Thymus (tissue), 11 donors: ENCODE measurements at regions not wholly inside any gene's neighbourhood (a gene's known extent, or its start where the extent isn't known, plus 50 kb on each side); places are given as distances from the start of the nearest gene placed in this dataset.
"Not testable (repeated sequence)": the region's sequence is repeated elsewhere in the genome, so short reads cannot be mapped to it uniquely, and the experiment has no call there.

Experiments
- DNase-seq, 9 donors: peaks; one replicate each; pipeline ENCODE4 v3.0.0-alpha.2; 2013; ENCODE audit warnings: low spot score in 9 of 9, low read depth in 6 of 9, missing footprints in 1 of 9
- H3K27ac ChIP-seq, 2 donors: one replicate each; pipeline ENCODE4 v1.5.1; 2013; ENCODE audit warnings: control low read depth in 1 of 2, low read depth in 1 of 2, low read length in 1 of 2, mild to moderate bottlenecking in 1 of 2, moderate library complexity in 1 of 2
- H3K27me3 ChIP-seq, 2 donors: one replicate each; pipeline ENCODE4 v1.5.1; 2013; ENCODE audit warnings: low read length in 1 of 2; ENCODE audit not compliant: control insufficient read depth in 2 of 2, insufficient read depth in 1 of 2
- H3K36me3 ChIP-seq, 2 donors: one replicate each; pipeline ENCODE4 v1.5.1; 2013; ENCODE audit warnings: low read length in 1 of 2, mild to moderate bottlenecking in 1 of 2, moderate library complexity in 1 of 2; ENCODE audit not compliant: control insufficient read depth in 2 of 2, insufficient read depth in 2 of 2
- H3K4me1 ChIP-seq, 2 donors: one replicate each; pipeline ENCODE4 v1.5.1; 2013; ENCODE audit warnings: low read length in 2 of 2; ENCODE audit not compliant: control insufficient read depth in 2 of 2, insufficient read depth in 2 of 2
- H3K4me3 ChIP-seq, 2 donors: one replicate each; pipeline ENCODE4 v1.5.1; 2013; ENCODE audit warnings: low read length in 2 of 2, control low read depth in 1 of 2, mild to moderate bottlenecking in 1 of 2
- H3K9me3 ChIP-seq, 2 donors: one replicate each; pipeline ENCODE4 v1.5.1; 2013; ENCODE audit warnings: low read length in 1 of 2, mild to moderate bottlenecking in 1 of 2; ENCODE audit not compliant: control insufficient read depth in 2 of 2, insufficient read depth in 1 of 2
- WGBS: extraction: QIAGEN DNeasy Blood & Tissue Kit; methylation state at CpG from one replicate; pipeline ENCODE4 v1.1.7; 2013; 5-methylcytosine and 5-hydroxymethylcytosine counted together
- donor health status: healthy.

DNA sequence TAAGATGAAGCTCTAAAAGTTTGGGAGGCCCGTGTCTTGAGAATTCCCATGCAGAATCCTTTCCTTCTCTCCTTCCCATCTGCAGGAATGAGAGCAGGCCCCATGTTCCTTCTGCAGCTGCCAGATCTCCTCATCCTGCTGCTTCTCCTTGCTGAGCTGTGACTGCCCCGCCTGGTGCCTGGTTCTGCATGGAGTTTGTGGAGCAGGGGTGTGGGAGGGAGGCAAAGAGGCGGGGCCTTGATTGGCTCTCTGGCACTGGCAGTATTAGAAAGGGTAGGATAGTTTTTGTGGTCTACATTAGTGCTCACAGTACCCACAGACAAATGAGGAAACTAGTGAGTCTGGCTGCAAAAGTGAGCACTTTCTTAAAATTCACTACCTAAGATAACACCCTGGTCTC lies 91.1 kb upstream of the CLPB start:
- 93% methylated on average over 3 of the region's 3 CpGs for WGBS
- Histone ChIP-seq H3K36me3 (no peaks in the 10 kb centered on the region), H3K9me3 (no peaks in the 10 kb centered on the region), H3K4me3 (no peak overlapping the region), H3K4me1 (no peaks in the 10 kb centered on the region), H3K27me3 (no peaks in the 10 kb centered on the region), H3K27ac (no peak overlapping the region)
- no peak for DNase-seq

DNA sequence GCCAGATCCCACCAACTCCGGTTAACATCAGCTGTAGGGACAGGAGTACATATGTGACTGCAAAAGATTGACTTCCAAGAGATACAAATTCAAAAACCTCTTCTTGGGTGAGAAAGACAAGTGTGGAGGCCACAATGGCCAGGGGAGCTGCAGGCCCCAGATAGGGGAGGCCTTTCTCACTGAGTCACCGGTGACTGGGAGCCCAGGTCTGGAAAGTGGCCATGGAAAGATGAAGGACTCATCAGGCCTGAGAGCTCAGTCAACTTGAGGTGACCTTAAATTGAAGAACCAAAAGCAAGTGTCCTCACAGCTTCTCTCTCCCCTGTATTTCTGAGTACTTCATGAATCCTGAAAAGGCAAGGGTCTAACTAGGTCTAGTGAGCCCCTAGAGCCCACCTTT lies 90.4 kb upstream of the CLPB start:
- no peaks in the 10 kb centered on the region for H3K4me1 ChIP-seq
- WGBS = 96% methylated on average over 2 of the region's 2 CpGs
- H3K27me3 ChIP-seq = no peaks in the 10 kb centered on the region
- no peak overlapping the region for H3K27ac ChIP-seq
- DNase-seq = no peak
- no peak overlapping the region for H3K4me3 ChIP-seq
- no peaks in the 10 kb centered on the region for H3K36me3 ChIP-seq
- H3K9me3 ChIP-seq = no peaks in the 10 kb centered on the region

DNA sequence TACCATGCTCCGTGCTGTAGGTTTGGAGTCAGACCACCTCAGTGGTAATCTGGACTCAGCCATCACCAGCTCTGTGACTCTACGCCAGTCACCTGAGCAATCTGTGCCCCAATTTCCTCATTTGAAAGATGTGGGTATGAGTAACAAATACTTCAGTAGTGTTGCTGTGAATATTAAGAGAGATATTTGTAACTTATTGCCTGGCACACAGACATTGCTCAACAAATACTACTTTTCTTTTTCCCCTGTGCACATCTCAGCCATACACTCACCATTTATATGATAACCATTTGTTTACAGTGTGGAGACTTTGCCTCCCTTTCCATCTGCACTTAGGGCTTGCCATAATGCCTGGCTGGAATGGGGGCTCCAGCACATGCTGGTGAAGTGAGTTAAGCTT lies 89.7 kb upstream of the CLPB start:
- Histone ChIP-seq H3K9me3 (no peaks in the 10 kb centered on the region), H3K4me3 (no peak overlapping the region), H3K27me3 (no peaks in the 10 kb centered on the region), H3K36me3 (no peaks in the 10 kb centered on the region), H3K4me1 (peaks cover 0 to 3% of the 10 kb centered on the region in 2 donors), H3K27ac (no peak overlapping the region)
- no peak for DNase-seq
- 97% methylated on average over 2 of the region's 2 CpGs for WGBS

DNA sequence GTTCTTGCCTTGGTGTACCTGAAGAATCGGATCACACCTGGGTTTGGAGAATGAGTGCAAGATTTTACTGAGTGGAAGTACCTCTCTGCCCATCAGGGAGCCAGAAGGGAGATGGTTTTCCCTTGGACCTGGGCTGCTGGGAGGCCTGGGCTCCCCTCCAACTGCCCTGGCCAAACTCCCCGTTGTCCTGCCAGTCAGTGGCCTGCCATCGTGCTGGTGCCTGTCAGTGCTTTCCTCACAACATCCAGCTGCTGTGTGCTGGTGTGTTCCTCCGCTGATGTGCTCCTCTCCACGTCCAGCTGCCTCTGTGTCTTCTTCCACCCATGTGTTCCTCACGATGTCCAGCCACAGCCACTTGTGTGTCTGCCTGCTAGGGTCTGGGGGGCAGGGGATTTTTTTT lies 87.9 kb upstream of the CLPB start:
- H3K4me1 ChIP-seq = peaks cover 0 to 3% of the 10 kb centered on the region in 2 donors
- no peak overlapping the region for H3K4me3 ChIP-seq
- H3K9me3 ChIP-seq = no peaks in the 10 kb centered on the region
- no peaks in the 10 kb centered on the region for H3K36me3 ChIP-seq
- H3K27me3 ChIP-seq = no peaks in the 10 kb centered on the region
- WGBS = 96% methylated on average over 6 of the region's 6 CpGs
- no peak for DNase-seq
- H3K27ac ChIP-seq = no peak overlapping the region

DNA sequence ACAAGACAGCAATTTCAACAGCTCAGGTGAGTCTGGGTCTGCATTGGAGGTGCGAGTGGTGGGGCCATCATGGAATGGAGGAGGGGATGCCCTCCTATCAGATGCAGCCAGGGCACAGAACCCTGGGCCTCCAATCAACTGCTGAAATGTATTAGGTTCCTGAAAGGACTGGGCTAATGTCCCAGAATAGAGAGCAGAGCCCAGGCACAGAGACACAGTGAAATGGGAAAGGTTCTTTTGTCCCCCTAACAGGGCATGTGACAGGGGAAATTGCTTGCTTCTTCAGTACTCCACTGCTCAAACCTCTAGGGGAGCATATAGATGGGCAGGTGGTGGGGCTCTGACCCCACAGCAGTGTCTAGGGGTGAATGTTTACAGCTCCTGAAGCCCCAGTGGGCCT lies 87.3 kb upstream of the CLPB start:
- H3K27ac ChIP-seq = no peak overlapping the region
- WGBS = 98% methylated on average over 1 of the region's 1 CpG
- H3K4me1 ChIP-seq = peaks cover 0 to 3% of the 10 kb centered on the region in 2 donors
- H3K27me3 ChIP-seq = no peaks in the 10 kb centered on the region
- no peaks in the 10 kb centered on the region for H3K9me3 ChIP-seq
- no peaks in the 10 kb centered on the region for H3K36me3 ChIP-seq
- no peak for DNase-seq
- no peak overlapping the region for H3K4me3 ChIP-seq

DNA sequence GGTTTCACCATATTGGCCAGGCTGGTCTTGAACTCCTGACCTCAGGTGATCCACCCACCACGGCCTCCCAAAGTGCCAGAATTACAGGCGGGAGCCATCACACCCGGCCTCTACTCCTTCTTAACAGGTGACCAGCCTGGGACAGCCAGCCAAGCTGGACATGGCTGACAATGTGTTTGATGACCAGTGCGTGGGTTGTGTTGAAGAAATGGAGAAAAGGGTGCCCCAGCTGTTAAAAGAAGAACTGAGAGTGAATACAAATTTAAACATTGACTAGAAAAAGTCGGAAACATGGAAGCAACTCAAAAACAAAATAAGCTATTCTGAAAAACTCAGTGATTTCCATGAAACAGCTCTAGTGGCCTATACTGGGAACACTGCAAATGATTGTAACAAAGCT lies 86.5 kb upstream of the CLPB start:
- Histone ChIP-seq H3K9me3 (no peaks in the 10 kb centered on the region), H3K4me1 (peaks cover 0 to 3% of the 10 kb centered on the region in 2 donors), H3K27me3 (no peaks in the 10 kb centered on the region), H3K36me3 (no peaks in the 10 kb centered on the region), H3K27ac (no peak overlapping the region), H3K4me3 (no peak overlapping the region)
- over 99% methylated on average over 5 of the region's 5 CpGs for WGBS
- no peak for DNase-seq

- not testable (repeated sequence) for H3K9me3 ChIP-seq, H3K4me1 ChIP-seq, H3K4me3 ChIP-seq, H3K27me3 ChIP-seq, H3K27ac ChIP-seq, H3K36me3 ChIP-seq
- DNase-seq = peak in 3 of 9 donors; percentile 2 to 38 (median 7)
- 84% methylated on average over 2 of the region's 2 CpGs for WGBS
Measured at GRCh38 chr11:72519882-72520281, 85.6 kb upstream of the CLPB start.

- Histone ChIP-seq H3K27ac (peak overlapping the region in 1 of 2 donors; percentile 64), H3K4me3 (peak overlapping the region in 1 of 2 donors; percentile 5), H3K36me3 (no peaks in the 10 kb centered on the region)
Measured at GRCh38 chr11:72519220-72519881, 85.0 kb upstream of the CLPB start.

GRCh38 chr11:72514331-72514730 lies 80.0 kb upstream of the CLPB start:
- WGBS = 92% methylated on average over 3 of the region's 3 CpGs
- no peaks in the 10 kb centered on the region for H3K4me1 ChIP-seq
- no peak for DNase-seq
- H3K36me3 ChIP-seq = no peaks in the 10 kb centered on the region
- H3K9me3 ChIP-seq = peaks cover 0 to 9% of the 10 kb centered on the region in 2 donors
- H3K27ac ChIP-seq = no peak overlapping the region
- H3K27me3 ChIP-seq = no peaks in the 10 kb centered on the region
- no peak overlapping the region for H3K4me3 ChIP-seq

More at GRCh38 chr11:72519220-72519881, 85.0 kb upstream of the CLPB start:
- 40% methylated on average over 8 of the region's 8 CpGs for WGBS
- Histone ChIP-seq H3K27me3 (no peaks in the 10 kb centered on the region), H3K4me1 (peaks cover 0 to 3% of the 10 kb centered on the region in 2 donors), H3K9me3 (no peaks in the 10 kb centered on the region)
- peak in 3 of 9 donors; percentile 5 to 33 (median 13) for DNase-seq
